ENCODE measurements at regions not wholly inside any gene's neighbourhood (a gene's known extent, or its start where the extent isn't known, plus 50 kb on each side); places are given as distances from the start of the nearest gene placed in this dataset.

DNA sequence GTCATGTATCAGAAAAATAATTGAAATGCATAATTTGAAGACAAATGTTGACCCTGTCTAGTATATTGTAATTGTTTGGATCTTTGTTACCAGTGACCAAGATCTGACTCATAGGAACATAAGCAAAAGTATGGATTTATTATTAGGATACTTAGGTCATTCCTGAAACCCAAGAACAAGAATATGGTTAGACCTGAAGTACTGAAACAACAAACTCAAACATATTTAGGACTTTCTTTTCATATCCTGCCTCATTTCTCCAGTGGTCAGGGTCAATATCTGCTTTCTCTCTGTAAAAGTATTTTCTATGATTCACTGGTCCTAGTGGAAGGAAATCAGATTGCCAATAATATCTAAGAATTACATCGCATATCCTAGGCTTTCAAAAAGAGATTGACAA lies 1937.1 kb upstream of the WWC1 start:
- TF ChIP-seq, protein P1, sequence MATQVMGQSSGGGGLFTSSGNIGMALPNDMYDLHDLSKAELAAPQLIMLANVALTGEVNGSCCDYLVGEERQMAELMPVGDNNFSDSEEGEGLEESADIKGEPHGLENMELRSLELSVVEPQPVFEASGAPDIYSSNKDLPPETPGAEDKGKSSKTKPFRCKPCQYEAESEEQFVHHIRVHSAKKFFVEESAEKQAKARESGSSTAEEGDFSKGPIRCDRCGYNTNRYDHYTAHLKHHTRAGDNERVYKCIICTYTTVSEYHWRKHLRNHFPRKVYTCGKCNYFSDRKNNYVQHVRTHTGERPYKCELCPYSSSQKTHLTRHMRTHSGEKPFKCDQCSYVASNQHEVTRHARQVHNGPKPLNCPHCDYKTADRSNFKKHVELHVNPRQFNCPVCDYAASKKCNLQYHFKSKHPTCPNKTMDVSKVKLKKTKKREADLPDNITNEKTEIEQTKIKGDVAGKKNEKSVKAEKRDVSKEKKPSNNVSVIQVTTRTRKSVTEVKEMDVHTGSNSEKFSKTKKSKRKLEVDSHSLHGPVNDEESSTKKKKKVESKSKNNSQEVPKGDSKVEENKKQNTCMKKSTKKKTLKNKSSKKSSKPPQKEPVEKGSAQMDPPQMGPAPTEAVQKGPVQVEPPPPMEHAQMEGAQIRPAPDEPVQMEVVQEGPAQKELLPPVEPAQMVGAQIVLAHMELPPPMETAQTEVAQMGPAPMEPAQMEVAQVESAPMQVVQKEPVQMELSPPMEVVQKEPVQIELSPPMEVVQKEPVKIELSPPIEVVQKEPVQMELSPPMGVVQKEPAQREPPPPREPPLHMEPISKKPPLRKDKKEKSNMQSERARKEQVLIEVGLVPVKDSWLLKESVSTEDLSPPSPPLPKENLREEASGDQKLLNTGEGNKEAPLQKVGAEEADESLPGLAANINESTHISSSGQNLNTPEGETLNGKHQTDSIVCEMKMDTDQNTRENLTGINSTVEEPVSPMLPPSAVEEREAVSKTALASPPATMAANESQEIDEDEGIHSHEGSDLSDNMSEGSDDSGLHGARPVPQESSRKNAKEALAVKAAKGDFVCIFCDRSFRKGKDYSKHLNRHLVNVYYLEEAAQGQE (IDR thresholded peaks at IDR 0.05), result no peak
- TF ChIP-seq NR2F2 (IDR thresholded peaks at IDR 0.05) (no peak), EGR1 (IDR thresholded peaks at IDR 0.05; ENCODE audit: low read depth in 2 of 2) (no peak), YY1 (IDR thresholded peaks at IDR 0.05) (no peak), HNF4G (IDR thresholded peaks at IDR 0.05) (no peak), RXRA (IDR thresholded peaks at IDR 0.05) (no peak), RAD21 (IDR thresholded peaks at IDR 0.05) (no peak), GABPA (IDR thresholded peaks at IDR 0.05 in 1 of 2, conservative IDR thresholded peaks at IDR 0.05 in 1 of 2) (no peak), TAF1 (conservative IDR thresholded peaks at IDR 0.05) (no peak), SP1 (IDR thresholded peaks at IDR 0.05) (no peak), FOXA2 (IDR thresholded peaks at IDR 0.05) (no peak), JUND (IDR thresholded peaks at IDR 0.05) (no peak), FOXA1 (IDR thresholded peaks at IDR 0.05) (no peak)
- TF ChIP-seq, protein P2, sequence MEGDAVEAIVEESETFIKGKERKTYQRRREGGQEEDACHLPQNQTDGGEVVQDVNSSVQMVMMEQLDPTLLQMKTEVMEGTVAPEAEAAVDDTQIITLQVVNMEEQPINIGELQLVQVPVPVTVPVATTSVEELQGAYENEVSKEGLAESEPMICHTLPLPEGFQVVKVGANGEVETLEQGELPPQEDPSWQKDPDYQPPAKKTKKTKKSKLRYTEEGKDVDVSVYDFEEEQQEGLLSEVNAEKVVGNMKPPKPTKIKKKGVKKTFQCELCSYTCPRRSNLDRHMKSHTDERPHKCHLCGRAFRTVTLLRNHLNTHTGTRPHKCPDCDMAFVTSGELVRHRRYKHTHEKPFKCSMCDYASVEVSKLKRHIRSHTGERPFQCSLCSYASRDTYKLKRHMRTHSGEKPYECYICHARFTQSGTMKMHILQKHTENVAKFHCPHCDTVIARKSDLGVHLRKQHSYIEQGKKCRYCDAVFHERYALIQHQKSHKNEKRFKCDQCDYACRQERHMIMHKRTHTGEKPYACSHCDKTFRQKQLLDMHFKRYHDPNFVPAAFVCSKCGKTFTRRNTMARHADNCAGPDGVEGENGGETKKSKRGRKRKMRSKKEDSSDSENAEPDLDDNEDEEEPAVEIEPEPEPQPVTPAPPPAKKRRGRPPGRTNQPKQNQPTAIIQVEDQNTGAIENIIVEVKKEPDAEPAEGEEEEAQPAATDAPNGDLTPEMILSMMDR (IDR thresholded peaks at IDR 0.05; ENCODE audit: low read depth, low read length, missing input control), result no peak
- TF ChIP-seq, protein P3, sequence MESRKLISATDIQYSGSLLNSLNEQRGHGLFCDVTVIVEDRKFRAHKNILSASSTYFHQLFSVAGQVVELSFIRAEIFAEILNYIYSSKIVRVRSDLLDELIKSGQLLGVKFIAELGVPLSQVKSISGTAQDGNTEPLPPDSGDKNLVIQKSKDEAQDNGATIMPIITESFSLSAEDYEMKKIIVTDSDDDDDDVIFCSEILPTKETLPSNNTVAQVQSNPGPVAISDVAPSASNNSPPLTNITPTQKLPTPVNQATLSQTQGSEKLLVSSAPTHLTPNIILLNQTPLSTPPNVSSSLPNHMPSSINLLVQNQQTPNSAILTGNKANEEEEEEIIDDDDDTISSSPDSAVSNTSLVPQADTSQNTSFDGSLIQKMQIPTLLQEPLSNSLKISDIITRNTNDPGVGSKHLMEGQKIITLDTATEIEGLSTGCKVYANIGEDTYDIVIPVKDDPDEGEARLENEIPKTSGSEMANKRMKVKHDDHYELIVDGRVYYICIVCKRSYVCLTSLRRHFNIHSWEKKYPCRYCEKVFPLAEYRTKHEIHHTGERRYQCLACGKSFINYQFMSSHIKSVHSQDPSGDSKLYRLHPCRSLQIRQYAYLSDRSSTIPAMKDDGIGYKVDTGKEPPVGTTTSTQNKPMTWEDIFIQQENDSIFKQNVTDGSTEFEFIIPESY (IDR thresholded peaks at IDR 0.05), result no peak
- TF ChIP-seq, protein P4, sequence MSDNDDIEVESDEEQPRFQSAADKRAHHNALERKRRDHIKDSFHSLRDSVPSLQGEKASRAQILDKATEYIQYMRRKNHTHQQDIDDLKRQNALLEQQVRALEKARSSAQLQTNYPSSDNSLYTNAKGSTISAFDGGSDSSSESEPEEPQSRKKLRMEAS (IDR thresholded peaks at IDR 0.05), result no peak
- TF ChIP-seq, protein P5, sequence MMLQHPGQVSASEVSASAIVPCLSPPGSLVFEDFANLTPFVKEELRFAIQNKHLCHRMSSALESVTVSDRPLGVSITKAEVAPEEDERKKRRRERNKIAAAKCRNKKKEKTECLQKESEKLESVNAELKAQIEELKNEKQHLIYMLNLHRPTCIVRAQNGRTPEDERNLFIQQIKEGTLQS (IDR thresholded peaks at IDR 0.05), result no peak
- no peak overlapping the region for H3K9ac ChIP-seq (ENCODE audit: low read depth in 1 of 2, low read length in 2 of 2)
- H3K27ac ChIP-seq (ENCODE audit: low read depth in 1 of 2, low read length in 2 of 2), result no peak overlapping the region
- no peak overlapping the region for H3K4me3 ChIP-seq (ENCODE audit: low read depth in 1 of 3, low read length in 3 of 3)
- DNase-seq (ENCODE audit: low spot score), result no peak
- 79% methylated on average over 1 of the region's 1 CpG for WGBS
- no peaks in the 10 kb centered on the region for H3K36me3 ChIP-seq (ENCODE audit: control insufficient read depth in 4 of 4, insufficient read depth in 3 of 4, low read depth in 1 of 4, low read length in 3 of 4)
- H3K9me3 ChIP-seq (ENCODE audit: control insufficient read depth in 4 of 4, low read length in 3 of 4), result no peaks in the 10 kb centered on the region
- H3K27me3 ChIP-seq (ENCODE audit: control insufficient read depth in 4 of 4, insufficient read depth in 4 of 4, low read length in 3 of 4), result no peaks in the 10 kb centered on the region
- H3K4me1 ChIP-seq (ENCODE audit: control insufficient read depth in 4 of 4, insufficient read depth in 4 of 4, low read length in 3 of 4), result no peaks in the 10 kb centered on the region

DNA sequence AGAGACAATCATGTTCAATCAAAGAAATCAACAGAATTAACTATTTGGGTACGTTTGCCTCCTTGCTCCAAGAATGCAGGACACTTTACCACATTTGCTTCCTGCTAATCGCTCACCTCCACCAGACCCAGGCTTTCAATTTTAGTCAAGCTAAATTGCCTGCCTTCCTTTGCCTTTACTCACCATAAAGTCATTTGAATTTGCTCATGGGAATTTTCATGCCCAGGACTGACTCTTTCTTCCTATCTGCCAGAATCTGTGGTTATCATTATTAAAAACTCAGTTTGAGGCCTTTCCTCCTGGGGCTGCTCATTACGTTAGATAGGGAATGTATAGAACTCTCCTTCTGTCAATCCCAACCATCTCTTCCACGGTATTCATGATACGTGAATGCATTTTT lies 1935.3 kb upstream of the WWC1 start:
- Histone ChIP-seq H3K27me3 (ENCODE audit: control insufficient read depth in 4 of 4, insufficient read depth in 4 of 4, low read length in 3 of 4) (no peaks in the 10 kb centered on the region), H3K4me1 (ENCODE audit: control insufficient read depth in 4 of 4, insufficient read depth in 4 of 4, low read length in 3 of 4) (no peaks in the 10 kb centered on the region), H3K4me3 (ENCODE audit: low read depth in 1 of 3, low read length in 3 of 3) (no peak overlapping the region), H3K9me3 (ENCODE audit: control insufficient read depth in 4 of 4, low read length in 3 of 4) (no peaks in the 10 kb centered on the region), H3K9ac (ENCODE audit: low read depth in 1 of 2, low read length in 2 of 2) (no peak overlapping the region), H3K36me3 (ENCODE audit: control insufficient read depth in 4 of 4, insufficient read depth in 3 of 4, low read depth in 1 of 4, low read length in 3 of 4) (no peaks in the 10 kb centered on the region), H3K27ac (ENCODE audit: low read depth in 1 of 2, low read length in 2 of 2) (no peak overlapping the region)
- WGBS, result 81% methylated on average over 5 of the region's 5 CpGs
- no peak for DNase-seq (ENCODE audit: low spot score)
- TF ChIP-seq TAF1 (conservative IDR thresholded peaks at IDR 0.05) (no peak), YY1 (IDR thresholded peaks at IDR 0.05) (no peak), EGR1 (IDR thresholded peaks at IDR 0.05; ENCODE audit: low read depth in 2 of 2) (no peak), FOXA2 (IDR thresholded peaks at IDR 0.05) (no peak), SP1 (IDR thresholded peaks at IDR 0.05) (no peak), NR2F2 (IDR thresholded peaks at IDR 0.05) (no peak), RAD21 (IDR thresholded peaks at IDR 0.05) (no peak), RXRA (IDR thresholded peaks at IDR 0.05) (no peak), FOXA1 (IDR thresholded peaks at IDR 0.05) (no peak)
- TF ChIP-seq, protein P3 (IDR thresholded peaks at IDR 0.05), result no peak
- TF ChIP-seq, protein P4 (IDR thresholded peaks at IDR 0.05), result no peak
- TF ChIP-seq, protein P2 (IDR thresholded peaks at IDR 0.05; ENCODE audit: low read depth, low read length, missing input control), result no peak

Measured in liver (tissue), 8 donors.